OCI-LY3 (cell line): ENCODE measurements at regions not wholly inside any gene's neighbourhood (a gene's known extent, or its start where the extent isn't known, plus 50 kb on each side); places are given as distances from the start of the nearest gene placed in this dataset.
A peak's percentile ranks its signal among the peaks of the same experiment; 100 is the strongest.

Source experiments
- H2AFZ ChIP-seq: fragments of 200-600, 300-600 bp; shearing (Covaris generic); 2 replicates; pipeline ENCODE4 v1.6.0; 2014; ENCODE audit warnings: antibody characterized with exemption, low read depth, low read length
- H3K27ac ChIP-seq: fragments of 200-600, 300-600 bp; sonication (generic); 2 replicates; pipeline ENCODE4 v1.5.1; 2014; ENCODE audit warnings: mild to moderate bottlenecking, low read length, moderate library complexity, mixed read lengths
- H3K27me3 ChIP-seq: fragments of 200-600, 300-600 bp; sonication (generic); 2 replicates; pipeline ENCODE4 v1.6.1; 2014; ENCODE audit warnings: low read depth, low read length, mixed read lengths
- H3K36me3 ChIP-seq: fragments of 200-600, 300-600 bp; sonication (generic); replicated peaks from 2 replicates; pipeline ENCODE3; 2014; ENCODE audit warnings: low read depth, low read length, mixed read lengths
- H3K4me1 ChIP-seq: fragments of 300-600, 200-600 bp; sonication (generic); 2 replicates; pipeline ENCODE4 v1.6.1; 2014; ENCODE audit warnings: low read length, mixed read lengths
- H3K4me2 ChIP-seq: fragments of 200-600, 300-600 bp; sonication (generic); 2 replicates; pipeline ENCODE4 v1.6.1; 2014; ENCODE audit warnings: low read length, mixed read lengths
- H3K4me3 ChIP-seq: fragments of 300-600, 200-600 bp; sonication (generic); 2 replicates; pipeline ENCODE4 v1.5.1; 2014; ENCODE audit warnings: antibody characterized with exemption, mild to moderate bottlenecking, low read length, moderate library complexity
- H3K79me2 ChIP-seq: fragments of 300-600, 200-600 bp; shearing (Covaris generic); 2 replicates; pipeline ENCODE4 v1.6.1; 2014; ENCODE audit warnings: mild to moderate bottlenecking, low read length, mixed read lengths
- H3K9ac ChIP-seq: fragments of 300-600, 200-600 bp; shearing (Covaris generic); 2 replicates; pipeline ENCODE4 v1.6.0; 2014; ENCODE audit warnings: mild to moderate bottlenecking, low read length, moderate library complexity
- H3K9me3 ChIP-seq: fragments of 200-600, 300-600 bp; shearing (Covaris generic); 2 replicates; pipeline ENCODE4 v1.6.1; 2014; ENCODE audit warnings: low read length, mixed read lengths; ENCODE audit not compliant: insufficient read depth
- H4K20me1 ChIP-seq: fragments of 200-600, 300-600 bp; sonication (generic); 2 replicates; pipeline ENCODE4 v1.6.1; 2016; ENCODE audit warnings: low read length, mixed read lengths; ENCODE audit not compliant: insufficient read depth
- EZH2phosphoT487 ChIP-seq: fragments of 200-600 bp; shearing (Covaris generic); IDR thresholded peaks from 2 replicates; pipeline ENCODE4 v1.6.1; 2018; ENCODE audit warnings: antibody characterized with exemption, mixed run types, low read depth
- TF ChIP-seq, protein P1 (sequence below): fragments of 200-600, 300-600 bp; sonication (generic); IDR thresholded peaks from 2 replicates; pipeline ENCODE4 v1.5.1; 2014; ENCODE audit warnings: antibody characterized with exemption, low read length, low read depth

DNA sequence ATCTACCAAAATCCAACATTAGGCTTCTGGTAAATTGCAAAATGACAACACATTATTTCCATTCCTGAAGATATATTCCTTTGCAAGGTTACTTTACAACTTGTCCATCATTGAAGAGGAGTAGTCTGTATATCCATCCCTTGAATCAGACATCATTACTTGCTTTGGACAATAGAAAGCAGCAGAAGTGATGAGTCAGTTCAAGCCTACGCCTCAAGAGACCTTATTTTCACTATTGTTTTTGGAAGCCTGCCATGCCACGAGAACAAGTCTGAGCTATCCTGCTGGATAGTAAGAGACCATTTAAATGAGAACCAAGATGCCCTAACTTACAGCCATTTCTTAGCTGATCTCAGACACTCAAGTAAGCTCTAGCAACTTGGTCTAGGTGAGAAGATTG is 246.0 kb upstream of the HHIP start:
- TF ChIP-seq, protein P1, sequence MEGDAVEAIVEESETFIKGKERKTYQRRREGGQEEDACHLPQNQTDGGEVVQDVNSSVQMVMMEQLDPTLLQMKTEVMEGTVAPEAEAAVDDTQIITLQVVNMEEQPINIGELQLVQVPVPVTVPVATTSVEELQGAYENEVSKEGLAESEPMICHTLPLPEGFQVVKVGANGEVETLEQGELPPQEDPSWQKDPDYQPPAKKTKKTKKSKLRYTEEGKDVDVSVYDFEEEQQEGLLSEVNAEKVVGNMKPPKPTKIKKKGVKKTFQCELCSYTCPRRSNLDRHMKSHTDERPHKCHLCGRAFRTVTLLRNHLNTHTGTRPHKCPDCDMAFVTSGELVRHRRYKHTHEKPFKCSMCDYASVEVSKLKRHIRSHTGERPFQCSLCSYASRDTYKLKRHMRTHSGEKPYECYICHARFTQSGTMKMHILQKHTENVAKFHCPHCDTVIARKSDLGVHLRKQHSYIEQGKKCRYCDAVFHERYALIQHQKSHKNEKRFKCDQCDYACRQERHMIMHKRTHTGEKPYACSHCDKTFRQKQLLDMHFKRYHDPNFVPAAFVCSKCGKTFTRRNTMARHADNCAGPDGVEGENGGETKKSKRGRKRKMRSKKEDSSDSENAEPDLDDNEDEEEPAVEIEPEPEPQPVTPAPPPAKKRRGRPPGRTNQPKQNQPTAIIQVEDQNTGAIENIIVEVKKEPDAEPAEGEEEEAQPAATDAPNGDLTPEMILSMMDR, result no peak
- TF ChIP-seq EZH2phosphoT487, result no peak
- Histone ChIP-seq H3K4me2 (no peak overlapping the region), H3K27ac (no peak overlapping the region)

DNA sequence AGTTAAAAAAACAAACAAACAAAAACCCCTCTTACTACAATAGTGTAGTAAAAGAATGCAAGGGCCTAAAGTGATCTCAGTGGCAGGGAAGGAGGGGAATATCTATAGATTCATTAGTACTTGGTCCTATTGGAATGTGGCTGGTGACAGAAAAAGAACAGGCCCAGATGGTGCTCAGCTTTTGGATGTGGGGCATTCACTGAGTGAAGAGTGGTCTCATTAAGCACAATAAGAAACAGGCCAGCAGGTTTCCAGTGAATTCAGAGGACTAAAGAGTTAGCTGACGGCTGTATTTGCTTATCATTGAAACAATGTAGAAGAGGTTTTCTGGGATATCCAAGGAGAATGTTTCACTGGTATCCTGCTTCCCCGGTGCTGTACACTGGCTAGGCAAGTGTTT is 243.8 kb upstream of the HHIP start:
- H3K4me2 ChIP-seq, result no peak overlapping the region
- H3K9me3 ChIP-seq, result no peaks in the 10 kb centered on the region
- no peak overlapping the region for H3K4me3 ChIP-seq
- H3K27ac ChIP-seq, result no peak overlapping the region
- no peak overlapping the region for H3K9ac ChIP-seq
- peaks cover 25% of the 10 kb centered on the region for H3K4me1 ChIP-seq
- no peak overlapping the region for H2AFZ ChIP-seq
- no peaks in the 10 kb centered on the region; the same call in 1 of the 2 replicates for H3K27me3 ChIP-seq
- TF ChIP-seq EZH2phosphoT487, result no peak
- TF ChIP-seq, protein P1, result no peak
- H3K79me2 ChIP-seq, result no peaks in the 10 kb centered on the region
- H4K20me1 ChIP-seq, result no peaks in the 10 kb centered on the region
- H3K36me3 ChIP-seq, result no peaks in the 10 kb centered on the region

More for the DNA sequence above, 246.0 kb upstream of the HHIP start:
- Histone ChIP-seq H3K4me1 (peaks cover 25% of the 10 kb centered on the region), H3K4me3 (no peak overlapping the region), H3K27me3 (no peaks in the 10 kb centered on the region; the same call in 1 of the 2 replicates), H3K36me3 (no peaks in the 10 kb centered on the region), H3K79me2 (no peaks in the 10 kb centered on the region), H2AFZ (no peak overlapping the region), H3K9ac (no peak overlapping the region), H3K9me3 (no peaks in the 10 kb centered on the region), H4K20me1 (no peaks in the 10 kb centered on the region)

DNA sequence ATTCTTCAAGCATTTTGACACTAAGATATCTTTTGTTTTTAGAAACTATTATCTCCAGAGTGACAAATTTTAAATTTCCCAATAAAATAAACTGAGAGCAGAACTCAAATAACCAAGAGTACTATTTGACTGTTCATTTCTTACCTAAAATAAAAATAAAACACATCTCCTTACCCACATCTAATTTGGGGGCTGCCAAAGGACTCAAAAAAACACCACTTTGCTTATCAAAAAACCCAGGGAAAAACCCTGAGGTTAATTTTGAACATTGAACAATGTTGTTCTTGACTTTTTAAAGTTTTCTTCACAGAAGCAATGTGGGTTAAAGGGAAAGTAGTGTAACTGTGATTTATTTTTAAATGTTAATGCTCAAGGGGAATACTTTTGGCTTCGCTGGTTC is 243.0 kb upstream of the HHIP start:
- Histone ChIP-seq H3K27me3 (no peaks in the 10 kb centered on the region; the same call in 1 of the 2 replicates), H3K4me1 (peaks cover 25% of the 10 kb centered on the region), H3K27ac (no peak overlapping the region), H3K36me3 (no peaks in the 10 kb centered on the region), H2AFZ (no peak overlapping the region), H3K9ac (no peak overlapping the region), H3K79me2 (no peaks in the 10 kb centered on the region), H3K4me2 (peak overlapping the region; percentile 28), H3K9me3 (no peaks in the 10 kb centered on the region), H3K4me3 (no peak overlapping the region), H4K20me1 (no peaks in the 10 kb centered on the region)
- TF ChIP-seq EZH2phosphoT487, result no peak
- TF ChIP-seq, protein P1, result no peak

DNA sequence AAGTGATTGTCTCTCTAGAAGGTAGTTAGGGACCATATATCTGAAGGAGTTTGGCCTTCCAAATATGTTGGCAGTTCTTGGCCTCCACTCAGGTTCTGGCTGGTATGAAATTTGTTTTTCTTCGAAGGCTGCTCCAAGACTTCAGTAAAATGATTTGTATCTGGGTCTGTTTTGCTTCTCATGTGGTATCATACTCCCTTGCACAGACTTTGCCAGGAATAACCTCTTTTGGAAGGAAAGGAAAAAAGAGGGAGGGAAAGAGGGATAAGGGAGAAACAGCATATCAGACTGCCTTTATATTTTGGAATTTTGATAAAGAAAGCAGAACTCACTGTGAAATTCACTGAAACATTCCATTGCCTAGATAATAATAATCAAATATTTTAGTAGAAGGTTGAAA is 242.1 kb upstream of the HHIP start:
- no peak for TF ChIP-seq EZH2phosphoT487
- TF ChIP-seq, protein P1, result no peak
- no peaks in the 10 kb centered on the region for H4K20me1 ChIP-seq

More for the DNA sequence above, 242.1 kb upstream of the HHIP start:
- Histone ChIP-seq H3K27me3 (no peaks in the 10 kb centered on the region; the same call in 1 of the 2 replicates), H3K9me3 (no peaks in the 10 kb centered on the region), H3K9ac (no peak overlapping the region), H3K4me3 (no peak overlapping the region), H3K4me1 (peaks cover 25% of the 10 kb centered on the region), H3K4me2 (peak overlapping the region; percentile 28; the same call in 1 of the 2 replicates), H3K36me3 (no peaks in the 10 kb centered on the region), H3K79me2 (no peaks in the 10 kb centered on the region), H3K27ac (no peak overlapping the region), H2AFZ (no peak overlapping the region)
